Hepatocyte (in vitro differentiated cells): ENCODE measurements at regions not wholly inside any gene's neighbourhood (a gene's known extent, or its start where the extent isn't known, plus 50 kb on each side); places are given as distances from the start of the nearest gene placed in this dataset.

Source experiments
- DNase-seq: peaks from one replicate; pipeline ENCODE4 v3.0.0-alpha.2; 2016; ENCODE audit warnings: low spot score
- H2AFZ ChIP-seq: fragments of 200-600 bp; sonication (generic); 2 replicates; pipeline ENCODE4 v1.6.0; 2016; ENCODE audit warnings: antibody characterized with exemption, mild to moderate bottlenecking
- H3K27ac ChIP-seq: fragments of 200-600 bp; sonication (generic); 2 replicates; pipeline ENCODE4 v1.5.1; 2016; ENCODE audit warnings: mild to moderate bottlenecking
- H3K27me3 ChIP-seq: fragments of 200-600 bp; sonication (generic); 2 replicates; pipeline ENCODE4 v1.6.1; 2016
- H3K36me3 ChIP-seq: fragments of 200-600 bp; sonication (generic); replicated peaks from 2 replicates; pipeline ENCODE4 v1.5.1; 2016; ENCODE audit warnings: low read depth; ENCODE audit not compliant: insufficient read depth
- H3K4me1 ChIP-seq: fragments of 200-600 bp; sonication (generic); 2 replicates; pipeline ENCODE4 v1.5.1; 2016; ENCODE audit warnings: mild to moderate bottlenecking, moderate library complexity; ENCODE audit not compliant: insufficient read depth
- H3K4me2 ChIP-seq: fragments of 200-600 bp; sonication (generic); 2 replicates; pipeline ENCODE4 v1.6.0; 2016
- H3K4me3 ChIP-seq: fragments of 200-600 bp; sonication (generic); 2 replicates; pipeline ENCODE4 v1.5.1; 2016; ENCODE audit warnings: mild to moderate bottlenecking
- H3K79me2 ChIP-seq: fragments of 200-600 bp; sonication (generic); 2 replicates; pipeline ENCODE4 v1.6.0; 2017; ENCODE audit warnings: mild to moderate bottlenecking
- H3K9me2 ChIP-seq: fragments of 200-600 bp; sonication (generic); replicated peaks from 2 replicates; pipeline ENCODE4 v1.6.0; 2017; ENCODE audit warnings: mild to moderate bottlenecking; ENCODE audit not compliant: insufficient read depth
- H3K9me3 ChIP-seq: fragments of 200-600 bp; sonication (generic); 2 replicates; pipeline ENCODE4 v1.5.1; 2016; ENCODE audit warnings: low read depth, mild to moderate bottlenecking
- H4K20me1 ChIP-seq: fragments of 200-600 bp; sonication (generic); 2 replicates; pipeline ENCODE4 v1.6.0; 2016; ENCODE audit warnings: mild to moderate bottlenecking; ENCODE audit not compliant: insufficient read depth, poor library complexity, severe bottlenecking
- EZH2 ChIP-seq: fragments of 200-600 bp; sonication (generic); IDR thresholded peaks from 2 replicates; pipeline ENCODE4 v1.6.1; 2016; ENCODE audit warnings: antibody characterized with exemption, mild to moderate bottlenecking, borderline replicate concordance
- EZH2phosphoT487 ChIP-seq: fragments of 200-600 bp; sonication (generic); IDR thresholded peaks from one replicate; pipeline ENCODE4 v1.6.1; 2018; ENCODE audit warnings: antibody characterized with exemption, mild to moderate bottlenecking, low read depth, moderate library complexity; ENCODE audit not compliant: unreplicated experiment, severe bottlenecking
- WGBS: methylation state at CpG from one replicate; pipeline ENCODE4 v1.1.6; 2016; ENCODE audit warnings: low lambda C conversion rate; ENCODE audit errors: missing lambda C conversion rate; 5-methylcytosine and 5-hydroxymethylcytosine counted together
- TF ChIP-seq, protein P1 (sequence below): fragments of 200-600 bp; sonication (generic); IDR thresholded peaks from 2 replicates; pipeline ENCODE4 v1.5.1; 2016; ENCODE audit warnings: antibody characterized with exemption, mild to moderate bottlenecking; ENCODE audit not compliant: poor library complexity

GRCh38 chr6:9439621-9440330, 975.1 kb downstream of the TFAP2A start:
- WGBS: 85% methylated on average over 1 of the region's 1 CpG
- Histone ChIP-seq H3K4me2 (no peak overlapping the region), H3K9me2 (no peaks in the 10 kb centered on the region), H3K27me3 (no peaks in the 10 kb centered on the region), H2AFZ (no peak overlapping the region), H3K27ac (no peak overlapping the region), H3K9me3 (no peaks in the 10 kb centered on the region), H3K79me2 (no peaks in the 10 kb centered on the region), H4K20me1 (no peaks in the 10 kb centered on the region), H3K36me3 (no peaks in the 10 kb centered on the region), H3K4me1 (no peaks in the 10 kb centered on the region), H3K4me3 (no peak overlapping the region)
- TF ChIP-seq EZH2 (no peak), EZH2phosphoT487 (no peak)
- TF ChIP-seq, protein P1, sequence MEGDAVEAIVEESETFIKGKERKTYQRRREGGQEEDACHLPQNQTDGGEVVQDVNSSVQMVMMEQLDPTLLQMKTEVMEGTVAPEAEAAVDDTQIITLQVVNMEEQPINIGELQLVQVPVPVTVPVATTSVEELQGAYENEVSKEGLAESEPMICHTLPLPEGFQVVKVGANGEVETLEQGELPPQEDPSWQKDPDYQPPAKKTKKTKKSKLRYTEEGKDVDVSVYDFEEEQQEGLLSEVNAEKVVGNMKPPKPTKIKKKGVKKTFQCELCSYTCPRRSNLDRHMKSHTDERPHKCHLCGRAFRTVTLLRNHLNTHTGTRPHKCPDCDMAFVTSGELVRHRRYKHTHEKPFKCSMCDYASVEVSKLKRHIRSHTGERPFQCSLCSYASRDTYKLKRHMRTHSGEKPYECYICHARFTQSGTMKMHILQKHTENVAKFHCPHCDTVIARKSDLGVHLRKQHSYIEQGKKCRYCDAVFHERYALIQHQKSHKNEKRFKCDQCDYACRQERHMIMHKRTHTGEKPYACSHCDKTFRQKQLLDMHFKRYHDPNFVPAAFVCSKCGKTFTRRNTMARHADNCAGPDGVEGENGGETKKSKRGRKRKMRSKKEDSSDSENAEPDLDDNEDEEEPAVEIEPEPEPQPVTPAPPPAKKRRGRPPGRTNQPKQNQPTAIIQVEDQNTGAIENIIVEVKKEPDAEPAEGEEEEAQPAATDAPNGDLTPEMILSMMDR: no peak
- no peak for DNase-seq

DNA sequence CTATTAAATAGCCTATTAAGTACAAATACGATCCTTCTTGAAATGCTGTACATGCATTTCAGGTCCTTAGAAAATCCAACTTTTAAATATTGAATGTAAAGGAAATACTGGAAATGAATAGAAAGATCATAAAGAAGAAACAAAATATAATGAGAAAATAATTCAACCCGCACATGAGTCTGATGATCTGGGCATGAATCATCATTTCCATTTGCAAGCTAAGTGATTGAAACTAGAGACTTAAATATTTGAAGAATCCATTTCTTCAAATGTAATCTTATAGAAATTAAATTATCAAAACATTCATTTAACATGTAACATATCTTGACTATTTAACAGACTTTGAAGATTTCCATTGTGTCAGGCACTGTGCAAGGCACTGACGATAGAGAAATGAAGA, 977.0 kb downstream of the TFAP2A start:
- TF ChIP-seq EZH2 (no peak), EZH2phosphoT487 (no peak)
- TF ChIP-seq, protein P1: no peak
- 96% methylated on average over 3 of the region's 3 CpGs for WGBS

GRCh38 chr6:9435281-9435680, 979.6 kb downstream of the TFAP2A start:
- Histone ChIP-seq H3K4me2 (no peak overlapping the region), H3K36me3 (no peaks in the 10 kb centered on the region), H3K4me3 (no peak overlapping the region), H3K9me2 (no peaks in the 10 kb centered on the region), H3K27me3 (no peaks in the 10 kb centered on the region), H3K79me2 (no peaks in the 10 kb centered on the region), H2AFZ (no peak overlapping the region), H3K27ac (no peak overlapping the region), H3K9me3 (no peaks in the 10 kb centered on the region), H3K4me1 (no peaks in the 10 kb centered on the region), H4K20me1 (no peaks in the 10 kb centered on the region)
- TF ChIP-seq EZH2: no peak
- TF ChIP-seq, protein P1: no peak
- TF ChIP-seq EZH2phosphoT487: no peak
- DNase-seq: no peak
- WGBS: 49% methylated on average over 4 of the region's 4 CpGs

More for the DNA sequence above, 977.0 kb downstream of the TFAP2A start:
- Histone ChIP-seq H2AFZ (no peak overlapping the region), H3K9me3 (no peaks in the 10 kb centered on the region), H3K36me3 (no peaks in the 10 kb centered on the region), H3K9me2 (no peaks in the 10 kb centered on the region), H3K4me1 (no peaks in the 10 kb centered on the region), H4K20me1 (no peaks in the 10 kb centered on the region), H3K4me2 (no peak overlapping the region), H3K4me3 (no peak overlapping the region), H3K79me2 (no peaks in the 10 kb centered on the region), H3K27me3 (no peaks in the 10 kb centered on the region), H3K27ac (no peak overlapping the region)
- DNase-seq: no peak
